Medulla oblongata (tissue), 1 donor: ENCODE measurements at regions not wholly inside any gene's neighbourhood (a gene's known extent, or its start where the extent isn't known, plus 50 kb on each side); places are given as distances from the start of the nearest gene placed in this dataset.
"Not testable (repeated sequence)": the region's sequence is repeated elsewhere in the genome, so short reads cannot be mapped to it uniquely, and the experiment has no call there.

ENCODE experiments used
- DNase-seq: peaks from one replicate; pipeline ENCODE4 v3.0.0-alpha.2; 2015; ENCODE audit errors: extremely low spot score

DNA sequence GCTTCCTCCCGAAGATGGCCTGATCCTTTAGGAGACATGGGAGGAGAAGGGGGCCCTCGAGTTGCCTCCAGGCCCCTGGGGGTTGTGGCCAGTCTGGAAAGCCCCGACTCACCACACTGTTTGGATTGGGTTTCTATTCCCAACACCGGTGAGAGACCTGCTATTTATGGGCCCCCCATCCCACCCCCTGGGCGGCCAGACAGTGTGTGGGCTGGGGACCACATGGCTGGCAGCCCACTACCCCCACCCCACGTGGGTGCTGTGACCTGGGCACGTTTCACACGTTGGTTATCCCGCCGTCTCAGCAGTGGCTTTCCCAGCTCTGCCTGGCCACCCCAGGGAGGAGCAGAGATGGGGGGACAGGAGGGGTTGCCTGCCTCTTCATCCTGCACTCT is 116.1 kb downstream of the VEGFA start:
- DNase-seq: no peak

DNA sequence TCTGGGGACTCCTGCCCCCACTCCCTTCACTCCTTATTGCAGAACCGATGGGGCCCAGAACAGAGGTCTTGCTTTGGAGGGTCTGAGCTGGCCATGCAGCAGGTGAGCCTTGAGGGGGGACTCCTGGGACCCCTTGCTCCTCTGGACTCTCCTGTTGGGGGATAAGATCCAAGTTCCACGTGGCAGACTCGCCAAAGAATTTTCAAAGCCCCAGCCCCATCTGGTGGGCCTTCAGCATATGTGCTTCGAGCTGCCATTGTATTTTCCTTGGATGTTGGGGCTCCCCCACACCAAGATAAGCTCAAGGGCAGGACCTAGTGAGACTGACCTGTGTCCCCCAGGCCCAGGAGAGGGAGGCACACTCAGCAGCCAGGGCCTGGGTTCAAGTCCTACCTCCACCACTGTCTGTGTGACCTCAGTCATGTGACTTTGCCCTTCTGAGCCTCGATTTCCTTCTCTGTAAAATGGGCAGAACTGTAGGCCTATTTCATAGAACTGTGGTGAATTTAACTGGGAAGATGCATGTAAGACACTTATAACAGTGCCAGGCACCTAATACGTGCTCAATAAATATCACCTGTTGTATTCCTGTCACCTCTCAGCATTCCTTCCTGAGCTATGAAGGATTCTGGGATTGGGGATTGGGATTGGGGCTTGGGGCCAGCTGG is 115.5 kb downstream of the VEGFA start:
- DNase-seq: no peak

- peak; percentile 10 for DNase-seq
Measured at GRCh38 chr6:43884652-43885022, 114.6 kb downstream of the VEGFA start.

DNA sequence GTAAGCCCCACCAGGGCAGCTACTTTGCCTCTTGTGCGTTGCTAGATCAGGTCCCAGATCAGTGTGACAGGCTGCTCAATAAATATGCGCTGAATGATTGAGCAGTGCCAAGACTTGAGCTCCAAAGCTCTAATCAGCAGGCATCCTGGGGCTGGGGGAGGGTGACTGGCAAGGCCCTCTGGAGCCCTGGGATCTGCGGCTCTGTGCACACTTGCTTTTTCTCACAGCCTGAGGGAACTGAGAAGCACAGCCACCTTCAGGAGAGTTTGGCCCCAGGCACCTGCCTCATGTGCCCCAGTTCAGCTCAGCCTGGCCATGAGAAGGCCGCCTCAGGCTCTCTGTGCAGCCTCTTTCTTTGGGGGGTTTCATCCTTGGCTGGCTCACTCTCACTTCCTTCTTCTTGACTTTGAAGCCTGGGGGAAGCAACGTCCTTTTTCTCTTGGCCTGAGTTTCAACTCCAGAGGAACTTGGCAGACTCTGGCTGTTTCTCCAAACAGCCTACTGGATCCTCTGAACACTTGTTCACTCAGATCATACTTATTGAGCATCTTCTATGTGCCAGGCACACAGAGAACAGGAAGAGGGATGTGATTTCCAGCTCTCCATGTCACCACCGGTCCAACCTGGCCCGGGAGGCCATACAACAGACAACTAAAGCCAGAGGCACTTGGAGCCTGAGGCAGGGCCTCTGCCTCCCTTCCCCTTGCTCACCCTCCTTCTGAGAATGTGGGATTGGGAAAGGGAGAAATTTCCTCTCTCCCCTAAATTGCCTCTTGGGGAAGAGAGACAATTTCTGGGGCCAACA is 114.0 kb downstream of the VEGFA start:
- peak; percentile 72 for DNase-seq

GRCh38 chr6:43882690-43883448 is 112.9 kb downstream of the VEGFA start:
- not testable (repeated sequence) for DNase-seq

GRCh38 chr6:43880236-43881137 is 110.5 kb downstream of the VEGFA start:
- DNase-seq: no peak

DNA sequence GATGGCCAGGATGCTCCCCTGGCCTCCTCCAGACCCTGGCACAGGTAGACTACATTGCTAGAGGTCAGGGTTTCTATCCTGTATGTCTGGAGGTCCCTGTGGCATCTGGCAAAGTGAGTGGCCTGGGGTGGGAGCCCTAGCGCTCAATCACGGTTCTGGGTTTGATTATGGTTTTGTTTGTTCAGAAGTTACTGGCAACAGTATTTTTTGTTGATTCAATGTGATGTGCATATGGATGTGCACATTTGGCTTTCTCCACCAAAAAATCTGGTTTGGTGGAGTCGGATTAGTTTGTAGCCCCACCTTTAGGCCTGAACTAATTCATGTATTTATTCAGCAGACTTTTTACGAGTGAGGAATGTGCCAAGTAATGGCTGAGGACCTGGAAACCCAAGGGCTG is 109.7 kb downstream of the VEGFA start:
- no peak for DNase-seq

GRCh38 chr6:43878823-43879495 is 108.9 kb downstream of the VEGFA start:
- peak; percentile 86 for DNase-seq

DNA sequence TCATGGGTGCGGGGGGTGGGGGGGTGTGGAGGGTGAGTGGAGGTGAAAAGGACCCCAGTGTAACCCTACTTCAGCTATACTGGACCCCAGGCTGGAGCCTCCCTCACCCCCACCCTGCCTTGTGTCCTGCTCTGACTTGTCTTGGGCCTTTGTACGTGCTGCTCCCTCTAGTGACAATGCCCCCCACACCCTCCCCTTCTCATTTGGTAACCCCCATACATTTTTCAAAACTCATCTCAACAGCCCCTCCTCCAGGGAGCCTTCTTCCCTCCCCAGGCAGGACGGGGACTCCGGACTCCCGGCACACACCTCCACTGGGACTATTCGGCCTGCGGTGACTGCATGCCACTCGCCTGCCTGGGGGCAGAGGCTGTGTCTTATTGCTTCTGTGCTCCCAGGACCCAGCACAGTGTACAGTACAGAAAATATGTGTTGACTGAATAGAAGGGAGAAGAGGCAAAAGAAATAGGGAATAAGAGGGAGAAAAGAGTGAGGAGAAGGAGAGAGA is 108.2 kb downstream of the VEGFA start:
- peak; percentile 5 for DNase-seq

- no peak for DNase-seq
Measured at GRCh38 chr6:43877463-43878126, 107.6 kb downstream of the VEGFA start.

- no peak for DNase-seq
Measured at GRCh38 chr6:43877036-43877435, 107.0 kb downstream of the VEGFA start.

DNA sequence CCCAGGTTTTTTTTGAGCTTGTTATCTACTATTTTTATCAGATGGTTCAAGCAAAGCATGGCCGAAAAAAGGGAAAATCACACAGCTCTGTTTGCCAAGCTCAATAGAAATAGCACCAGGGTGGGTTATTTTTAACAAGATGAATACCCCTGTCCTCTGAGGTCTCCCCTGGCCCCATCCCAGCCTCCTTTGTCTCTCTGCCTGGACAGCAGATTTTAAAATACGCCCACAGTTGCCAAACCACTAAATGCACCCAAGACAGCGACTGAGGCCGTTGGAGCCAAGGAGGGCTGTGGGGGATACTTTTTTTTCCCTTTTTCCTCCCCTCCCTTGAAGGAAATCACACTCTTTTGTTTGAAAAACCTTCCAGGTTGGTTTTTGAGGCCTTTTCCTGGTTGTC is 106.6 kb downstream of the VEGFA start:
- DNase-seq: peak; percentile 6

GRCh38 chr6:43875849-43876572 is 106.0 kb downstream of the VEGFA start:
- no peak for DNase-seq

DNA sequence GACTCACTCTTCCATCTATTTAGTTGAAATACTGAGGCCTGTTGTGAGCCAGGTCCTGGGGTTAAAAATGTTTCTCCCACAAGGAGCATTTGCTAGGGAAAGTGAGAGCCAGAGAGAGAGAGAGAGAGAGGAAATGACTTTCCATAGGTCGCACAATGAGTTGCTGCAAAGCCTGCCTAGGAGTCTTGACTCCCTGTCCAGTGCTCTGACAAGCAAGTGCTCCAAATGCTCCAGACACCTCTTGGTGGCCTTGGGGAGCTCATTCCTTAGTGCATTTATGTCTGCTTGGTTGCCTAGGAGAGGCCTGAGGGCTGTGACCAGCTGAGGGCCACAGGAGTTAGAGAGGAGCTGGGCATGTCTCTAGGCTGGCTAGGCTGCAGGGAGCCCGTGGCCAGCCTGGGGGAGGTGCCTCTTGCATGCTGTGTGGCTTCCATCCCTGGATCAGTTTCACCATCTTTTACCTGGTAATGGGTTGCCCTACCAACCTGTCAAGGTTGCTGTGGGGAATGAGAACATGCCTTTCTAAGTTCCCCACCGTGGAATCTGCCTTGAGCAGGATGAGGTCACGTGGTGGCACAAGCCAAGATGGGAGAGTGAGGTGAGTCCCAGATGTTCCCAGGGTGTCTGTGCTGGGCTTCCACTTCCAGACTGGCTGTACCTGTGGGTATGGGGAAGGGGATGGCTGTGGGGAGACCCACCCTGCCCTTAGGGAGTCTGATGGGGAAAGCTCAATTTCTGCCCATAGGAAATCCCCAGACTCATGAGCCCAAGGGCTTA is 105.0 kb downstream of the VEGFA start:
- DNase-seq: no peak

DNA sequence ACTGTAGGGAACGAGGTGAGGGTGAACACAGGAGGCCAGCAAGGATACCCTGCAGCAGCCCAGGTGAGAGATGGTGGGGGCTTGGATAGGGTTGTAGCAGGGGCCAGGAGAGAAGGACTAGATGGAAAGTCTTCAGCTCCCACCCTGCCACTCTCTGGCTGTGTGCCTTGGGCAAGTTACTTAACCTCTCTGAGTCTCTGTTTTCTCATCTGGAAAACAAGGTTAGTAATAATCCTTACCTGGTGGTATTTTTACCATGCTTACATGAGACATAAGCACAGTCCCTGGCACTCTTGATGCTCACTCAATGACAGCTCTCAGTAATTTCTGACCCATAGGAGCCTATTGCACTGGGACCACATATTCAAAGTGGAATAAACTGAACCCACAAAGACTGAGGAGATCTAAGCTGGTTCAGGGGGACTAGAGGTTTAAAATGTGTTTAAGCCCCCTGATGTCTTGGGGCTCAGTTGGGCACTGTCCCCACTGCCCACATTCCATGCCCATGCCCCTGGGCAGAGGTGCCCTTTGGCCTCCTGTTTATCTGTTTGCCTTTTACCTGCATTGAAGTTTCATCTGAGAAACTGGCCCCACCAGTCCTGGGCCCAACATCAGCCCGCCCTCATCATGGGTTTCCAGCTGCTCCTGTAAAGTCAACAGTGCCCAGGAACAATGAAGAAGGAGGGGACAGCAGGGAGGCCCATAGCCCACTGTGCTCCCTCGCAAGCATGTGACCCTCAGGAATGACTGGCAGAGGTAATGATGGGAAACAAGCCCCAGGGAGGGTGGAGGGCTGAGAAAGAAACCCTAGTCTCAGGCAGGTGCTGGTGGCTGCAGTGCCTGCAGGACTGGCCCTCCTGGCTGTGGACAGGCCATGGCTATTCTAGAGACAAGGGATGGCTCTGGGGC is 104.0 kb downstream of the VEGFA start:
- DNase-seq: no peak

DNA sequence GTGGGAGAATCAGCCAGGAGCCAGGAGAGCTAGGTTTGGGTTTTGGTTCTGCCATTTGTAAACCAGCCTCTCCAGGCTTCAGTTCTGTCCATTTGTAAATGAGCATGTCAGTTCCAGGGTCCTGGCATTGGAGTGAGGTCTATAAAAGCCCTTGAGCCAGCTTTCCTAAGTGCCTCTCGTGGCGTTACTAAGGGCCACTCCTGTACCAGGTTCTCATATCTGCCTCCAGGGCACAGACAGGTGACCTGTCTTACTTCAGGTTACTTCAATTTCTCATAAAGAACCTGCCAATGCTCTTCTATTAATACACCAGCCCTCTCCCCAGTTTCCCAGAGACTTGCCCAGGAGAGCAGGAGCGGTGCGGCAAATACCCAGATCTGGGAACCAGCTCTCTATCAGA is 101.9 kb downstream of the VEGFA start:
- DNase-seq: no peak

DNA sequence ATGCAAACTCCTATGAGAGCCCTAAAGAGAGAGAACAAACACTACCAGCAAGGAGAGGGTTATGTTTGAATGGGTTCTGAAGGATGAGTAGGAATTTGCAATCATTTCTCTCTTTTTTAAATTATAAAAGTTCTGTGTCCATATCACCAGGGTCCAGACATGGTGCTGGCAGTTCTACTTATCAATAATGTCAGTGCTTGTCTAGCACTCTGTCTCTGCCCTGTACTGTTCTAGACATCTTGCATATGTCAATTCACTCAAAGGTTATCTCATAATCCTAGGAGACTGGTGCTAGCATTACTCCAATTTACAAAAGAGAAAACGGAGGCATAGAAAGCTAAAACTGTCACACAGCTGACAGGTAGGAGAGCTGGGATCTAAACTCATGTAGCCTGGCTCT is 101.3 kb downstream of the VEGFA start:
- no peak for DNase-seq

DNA sequence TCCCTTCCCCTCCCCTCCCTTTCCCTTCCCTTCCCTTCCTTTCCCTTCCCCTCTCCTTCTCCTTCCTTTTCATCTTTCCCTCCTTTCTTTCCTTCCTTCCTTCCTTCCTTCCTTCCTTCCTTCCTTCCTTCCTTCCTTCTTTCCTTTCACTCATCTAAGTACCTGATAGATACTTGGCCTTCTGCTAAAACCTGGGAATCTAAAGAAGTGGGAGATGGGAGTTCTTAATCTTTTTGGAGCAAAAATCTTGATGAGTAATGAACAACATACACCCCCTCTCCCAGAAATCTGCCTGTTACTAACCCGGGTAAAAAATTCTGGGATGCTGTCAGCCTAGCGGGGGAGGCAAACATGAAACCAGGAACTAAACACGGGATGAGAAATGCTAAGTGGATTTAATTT is 100.7 kb downstream of the VEGFA start:
- no peak for DNase-seq
